OCI-LY3 (cell line): ENCODE measurements at regions not wholly inside any gene's neighbourhood (a gene's known extent, or its start where the extent isn't known, plus 50 kb on each side); places are given as distances from the start of the nearest gene placed in this dataset.

ENCODE experiments used
- EZH2phosphoT487 ChIP-seq: fragments of 200-600 bp; shearing (Covaris generic); IDR thresholded peaks from 2 replicates; pipeline ENCODE4 v1.6.1; 2018; ENCODE audit warnings: antibody characterized with exemption, mixed run types, low read depth
- TF ChIP-seq, protein P1 (sequence below): fragments of 200-600, 300-600 bp; sonication (generic); IDR thresholded peaks from 2 replicates; pipeline ENCODE4 v1.5.1; 2014; ENCODE audit warnings: antibody characterized with exemption, low read length, low read depth

DNA sequence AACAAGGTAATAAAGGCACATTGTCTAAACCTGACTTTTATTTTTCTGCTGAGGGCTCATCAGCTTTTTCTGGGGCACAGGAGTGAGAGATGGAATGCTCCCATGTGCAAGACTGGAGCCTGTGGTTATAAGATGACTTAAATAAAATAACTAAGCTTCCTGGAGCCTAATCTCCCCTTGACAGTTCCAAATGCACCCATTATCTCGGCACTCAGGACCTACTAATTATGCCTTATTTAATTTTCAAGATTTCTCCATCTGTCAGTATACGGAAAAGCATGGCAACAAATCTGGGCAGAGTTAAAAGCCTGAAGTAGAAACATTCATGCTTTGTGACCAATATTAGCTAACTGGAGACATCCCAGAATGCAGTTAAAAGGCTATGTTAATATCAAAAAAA is 416.7 kb upstream of the TEX13C start:
- TF ChIP-seq, protein P1, sequence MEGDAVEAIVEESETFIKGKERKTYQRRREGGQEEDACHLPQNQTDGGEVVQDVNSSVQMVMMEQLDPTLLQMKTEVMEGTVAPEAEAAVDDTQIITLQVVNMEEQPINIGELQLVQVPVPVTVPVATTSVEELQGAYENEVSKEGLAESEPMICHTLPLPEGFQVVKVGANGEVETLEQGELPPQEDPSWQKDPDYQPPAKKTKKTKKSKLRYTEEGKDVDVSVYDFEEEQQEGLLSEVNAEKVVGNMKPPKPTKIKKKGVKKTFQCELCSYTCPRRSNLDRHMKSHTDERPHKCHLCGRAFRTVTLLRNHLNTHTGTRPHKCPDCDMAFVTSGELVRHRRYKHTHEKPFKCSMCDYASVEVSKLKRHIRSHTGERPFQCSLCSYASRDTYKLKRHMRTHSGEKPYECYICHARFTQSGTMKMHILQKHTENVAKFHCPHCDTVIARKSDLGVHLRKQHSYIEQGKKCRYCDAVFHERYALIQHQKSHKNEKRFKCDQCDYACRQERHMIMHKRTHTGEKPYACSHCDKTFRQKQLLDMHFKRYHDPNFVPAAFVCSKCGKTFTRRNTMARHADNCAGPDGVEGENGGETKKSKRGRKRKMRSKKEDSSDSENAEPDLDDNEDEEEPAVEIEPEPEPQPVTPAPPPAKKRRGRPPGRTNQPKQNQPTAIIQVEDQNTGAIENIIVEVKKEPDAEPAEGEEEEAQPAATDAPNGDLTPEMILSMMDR, result no peak
- TF ChIP-seq EZH2phosphoT487, result no peak
